ENCODE measurements at regions not wholly inside any gene's neighbourhood (a gene's known extent, or its start where the extent isn't known, plus 50 kb on each side); places are given as distances from the start of the nearest gene placed in this dataset.

- DNase-seq, result no peak
Measured at GRCh38 chr18:4847056-4847455, 350.0 kb downstream of the AKAIN1 start.

DNA sequence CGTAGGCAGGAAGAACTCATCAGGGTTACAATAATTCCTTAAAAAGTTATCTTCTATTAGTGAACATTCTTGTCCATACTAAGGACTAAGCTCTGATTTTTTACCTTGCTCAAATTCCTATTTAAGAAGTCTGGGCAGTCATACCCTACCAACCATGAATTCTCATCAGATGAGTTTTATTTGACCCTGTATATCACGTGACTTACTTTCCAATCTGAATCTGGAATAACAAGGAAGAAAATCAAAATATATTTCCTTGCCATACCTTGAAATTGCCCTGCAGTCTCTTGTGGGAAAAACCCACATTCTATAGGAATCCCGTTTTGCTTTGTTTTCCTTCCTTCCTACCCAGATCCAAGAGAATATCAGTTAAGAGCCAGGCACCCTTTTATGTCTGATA is 352.7 kb downstream of the AKAIN1 start:
- DNase-seq, result no peak

DNA sequence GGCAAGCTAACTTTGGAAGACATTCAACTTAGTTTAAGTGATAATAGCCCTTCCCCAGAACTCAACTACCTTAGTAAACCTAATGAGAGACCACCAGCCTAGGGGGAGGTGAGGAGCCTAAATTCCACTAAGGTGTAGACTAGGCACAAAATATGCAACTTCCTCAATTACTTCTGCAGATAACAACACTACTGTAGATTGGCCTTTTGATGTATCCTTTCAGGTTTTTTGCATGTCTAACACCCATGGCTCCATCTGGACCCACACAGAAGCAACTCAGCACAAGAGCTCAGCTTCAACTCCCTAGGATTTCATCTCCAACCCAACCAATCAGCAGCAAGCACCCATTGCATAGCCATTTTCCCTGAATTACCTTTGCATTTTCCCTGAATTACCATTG is 353.3 kb downstream of the AKAIN1 start:
- DNase-seq, result no peak

DNA sequence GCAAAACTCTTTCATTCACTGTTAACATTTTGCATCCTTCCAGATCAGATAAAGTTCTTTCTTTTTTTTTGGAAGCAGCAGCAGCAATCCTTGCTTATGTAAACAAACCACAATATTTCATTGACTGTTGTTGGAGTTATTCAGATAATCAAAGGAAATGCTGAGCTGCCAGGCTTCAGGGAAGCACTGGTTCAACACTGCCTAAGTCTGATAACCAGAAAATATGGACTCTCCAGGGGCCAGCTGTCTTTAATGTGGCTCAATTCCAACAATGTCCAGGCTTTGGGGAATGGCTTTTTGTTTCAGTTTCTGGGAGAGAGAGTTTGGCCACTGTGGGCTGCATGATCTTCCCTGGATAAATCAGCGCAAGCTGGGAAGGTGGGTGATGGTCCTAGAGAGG is 354.3 kb downstream of the AKAIN1 start:
- no peak for DNase-seq

- no peak for DNase-seq
Measured at GRCh38 chr18:4842287-4842686, 354.8 kb downstream of the AKAIN1 start.

DNA sequence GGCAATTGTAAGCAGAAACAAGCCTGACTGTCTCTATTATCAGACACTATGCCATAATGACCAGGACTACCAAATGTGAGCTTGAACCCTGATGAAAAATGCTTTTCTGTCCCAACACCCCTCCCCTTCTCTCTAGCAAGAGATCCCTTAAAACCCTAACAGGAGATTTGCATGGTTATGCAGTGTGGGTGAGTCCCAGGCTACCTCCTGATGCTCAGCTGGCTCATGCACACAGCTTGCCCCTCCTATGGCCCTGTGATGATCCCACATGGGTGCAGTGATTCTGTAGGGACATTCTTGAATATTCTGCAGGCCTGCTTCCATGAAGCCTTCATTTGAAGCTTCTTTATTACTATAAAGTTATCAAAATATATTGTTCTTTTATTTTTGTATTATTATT is 357.4 kb downstream of the AKAIN1 start:
- DNase-seq, result no peak

DNA sequence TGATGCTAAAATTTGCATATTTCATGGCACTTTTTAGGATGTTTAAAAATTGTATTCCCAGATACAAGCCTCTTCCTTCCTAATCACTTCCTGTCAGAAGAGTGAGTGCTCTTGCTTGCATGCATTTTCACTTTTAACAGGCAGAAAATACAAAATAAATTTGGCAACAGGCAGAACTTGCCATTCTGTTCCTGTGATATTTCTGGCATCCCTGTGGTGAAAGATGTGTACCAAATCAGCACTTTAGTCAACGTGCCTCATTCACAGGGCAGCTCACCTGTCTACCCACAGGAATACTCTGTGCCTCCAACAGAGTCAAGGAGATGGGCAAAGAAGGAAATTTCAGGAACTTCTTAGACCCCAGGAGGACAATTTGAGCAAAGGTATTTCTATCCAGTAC is 360.9 kb downstream of the AKAIN1 start:
- no peak for DNase-seq

- no peak for DNase-seq
Measured at GRCh38 chr18:4831791-4832375, 365.2 kb downstream of the AKAIN1 start.

DNA sequence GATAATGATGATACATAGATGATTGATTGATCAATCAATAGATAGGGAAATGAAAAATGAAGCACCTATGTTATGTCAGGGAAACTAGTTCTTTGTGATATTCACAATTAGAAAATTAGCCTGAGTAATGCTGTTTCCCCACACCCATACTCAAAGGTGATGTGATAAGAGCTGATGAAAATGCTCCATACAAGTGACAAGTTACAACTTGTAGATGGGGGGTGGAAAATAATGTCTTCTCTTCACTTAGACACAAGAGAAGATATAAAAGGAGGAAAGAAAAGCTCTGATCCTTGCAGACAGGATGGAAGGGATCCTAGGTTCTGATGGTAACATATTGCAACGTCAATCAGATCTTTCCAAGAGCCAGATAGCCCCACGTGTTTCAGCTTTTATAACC is 365.9 kb downstream of the AKAIN1 start:
- DNase-seq, result no peak

GRCh38 chr18:4823091-4823490 is 368.0 kb upstream of the DLGAP1 start:
- DNase-seq, result no peak

- no peak for DNase-seq
Measured at GRCh38 chr18:4821801-4822200, 366.7 kb upstream of the DLGAP1 start.

GRCh38 chr18:4817665-4818064 is 362.6 kb upstream of the DLGAP1 start:
- no peak for DNase-seq

GRCh38 chr18:4813708-4814107 is 358.6 kb upstream of the DLGAP1 start:
- no peak for DNase-seq

GRCh38 chr18:4808891-4809290 is 353.8 kb upstream of the DLGAP1 start:
- DNase-seq, result no peak

DNA sequence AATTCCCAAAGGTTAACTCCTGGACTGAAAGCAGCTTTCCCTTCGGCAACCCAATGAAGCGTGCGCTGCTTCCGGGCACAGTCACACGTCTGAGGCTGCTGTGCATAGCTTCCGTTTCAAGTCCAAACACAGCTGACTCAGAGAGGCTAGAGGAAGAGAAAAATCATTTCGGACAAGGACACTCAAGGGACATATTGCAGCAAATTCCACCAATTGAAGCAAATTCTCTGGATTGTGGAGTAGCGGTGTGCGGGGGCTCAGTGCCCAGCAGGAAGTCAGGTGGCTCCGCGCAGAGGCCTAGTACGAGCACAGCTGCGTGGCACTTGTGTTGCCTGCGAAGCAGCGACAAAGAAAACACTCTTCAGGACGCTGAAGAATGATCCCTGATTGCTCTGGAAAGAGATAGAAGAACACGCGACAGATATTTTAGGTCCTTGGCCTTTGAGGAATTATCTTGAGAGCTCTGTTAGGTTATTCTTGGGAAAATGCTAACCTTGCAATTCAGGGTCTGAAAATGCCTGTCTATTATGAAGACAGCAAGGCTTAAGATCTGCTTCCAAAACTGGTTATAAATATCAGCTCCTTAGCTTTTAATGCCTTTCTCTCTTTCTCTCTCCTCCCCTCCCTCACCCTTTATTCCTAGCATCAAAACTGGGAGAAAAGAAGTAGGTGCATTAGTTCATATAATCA is 352.6 kb upstream of the DLGAP1 start:
- DNase-seq, result no peak

DNA sequence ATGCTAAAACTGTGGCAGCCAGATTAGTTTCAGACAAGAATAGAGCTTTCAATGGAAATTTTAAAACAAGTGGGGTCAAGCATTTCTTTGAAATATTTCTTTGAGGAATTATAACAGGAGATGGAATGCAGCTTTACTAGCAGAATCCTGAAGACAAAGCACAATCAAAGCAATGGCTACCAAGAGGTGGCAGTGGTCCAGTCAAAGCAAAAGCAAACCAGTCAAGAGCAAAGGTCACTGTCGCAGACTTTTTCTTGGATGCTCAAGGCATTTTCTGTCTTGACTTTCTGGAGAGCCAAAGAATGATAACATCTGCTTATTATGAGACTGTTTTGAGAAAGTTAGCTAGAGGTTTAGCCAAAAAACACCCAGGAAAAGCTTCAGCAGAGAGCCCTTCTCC is 351.2 kb upstream of the DLGAP1 start:
- DNase-seq, result no peak

GRCh38 chr18:4802296-4802695 is 347.2 kb upstream of the DLGAP1 start:
- no peak for DNase-seq

GRCh38 chr18:4801151-4801550 is 346.0 kb upstream of the DLGAP1 start:
- DNase-seq, result no peak

DNA sequence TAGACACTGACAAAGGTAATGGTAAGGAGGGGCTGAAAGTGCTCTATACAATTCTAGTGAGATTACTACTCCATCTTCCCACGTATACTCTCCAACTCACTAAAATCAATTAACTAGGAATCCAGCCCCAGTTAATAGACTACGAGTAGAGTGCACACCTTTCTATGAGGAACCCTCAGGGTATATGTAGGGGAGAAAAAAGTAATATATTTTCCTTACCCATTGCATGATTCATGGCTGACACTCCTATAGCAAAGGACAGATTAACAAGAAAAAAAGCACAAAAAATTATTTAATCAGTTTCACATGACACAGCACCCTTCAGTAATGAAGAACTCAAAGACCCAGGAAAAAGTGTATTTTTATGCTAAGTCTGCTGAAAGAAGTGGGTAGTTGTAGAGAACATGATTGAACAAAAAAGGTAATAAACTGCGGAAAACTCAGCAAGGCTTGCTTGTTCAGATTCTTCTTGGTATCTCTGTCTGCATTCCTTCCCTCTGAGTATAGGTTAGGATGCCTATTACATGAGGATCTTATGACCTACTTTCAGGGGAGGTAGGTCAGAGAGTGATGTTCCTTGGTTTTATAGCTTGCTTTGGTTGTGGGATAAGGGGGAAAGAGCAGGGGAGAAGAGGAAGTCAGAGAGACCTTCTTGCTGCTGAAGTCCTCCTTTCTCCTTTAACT is 342.0 kb upstream of the DLGAP1 start:
- DNase-seq, result no peak

DNA sequence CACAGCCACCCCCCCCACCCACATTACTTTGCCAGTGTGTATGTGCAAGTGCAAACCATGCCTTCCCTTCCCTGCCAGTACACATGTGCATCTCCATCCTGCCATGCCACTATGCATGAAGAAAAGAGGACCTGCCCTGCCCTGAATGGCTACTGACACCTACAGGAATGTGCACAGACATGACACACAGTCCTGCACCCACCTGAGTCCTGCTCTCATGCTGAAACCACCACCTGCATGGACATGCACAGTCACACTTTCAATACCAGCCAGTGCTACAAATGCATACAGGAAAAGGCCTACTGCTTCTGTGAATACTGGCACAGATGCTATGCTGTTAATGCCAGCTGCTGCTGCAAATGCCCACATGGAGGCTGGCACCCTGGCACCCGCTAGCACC is 334.4 kb upstream of the DLGAP1 start:
- no peak for DNase-seq

DNA sequence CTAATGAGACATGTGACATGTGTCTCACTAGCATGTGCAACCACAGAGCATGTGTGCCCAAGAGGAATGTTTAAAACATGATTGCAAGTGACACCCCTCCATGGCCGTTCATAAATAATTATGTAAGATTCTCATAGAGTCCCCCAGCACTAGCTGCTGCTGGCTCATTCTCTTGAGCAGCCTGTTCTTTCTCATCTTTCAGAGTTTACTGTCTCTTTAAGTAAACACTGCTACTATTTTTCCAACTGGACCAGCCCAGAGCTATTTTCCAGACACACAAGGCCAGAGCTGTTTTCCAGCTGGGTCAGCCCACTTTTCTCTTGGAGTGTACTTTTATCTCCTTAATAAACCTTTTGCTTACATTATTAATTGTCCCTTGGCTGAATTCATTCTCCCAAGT is 326.8 kb upstream of the DLGAP1 start:
- no peak for DNase-seq

- DNase-seq, result no peak
Measured at GRCh38 chr18:4765401-4765800, 310.3 kb upstream of the DLGAP1 start.

DNA sequence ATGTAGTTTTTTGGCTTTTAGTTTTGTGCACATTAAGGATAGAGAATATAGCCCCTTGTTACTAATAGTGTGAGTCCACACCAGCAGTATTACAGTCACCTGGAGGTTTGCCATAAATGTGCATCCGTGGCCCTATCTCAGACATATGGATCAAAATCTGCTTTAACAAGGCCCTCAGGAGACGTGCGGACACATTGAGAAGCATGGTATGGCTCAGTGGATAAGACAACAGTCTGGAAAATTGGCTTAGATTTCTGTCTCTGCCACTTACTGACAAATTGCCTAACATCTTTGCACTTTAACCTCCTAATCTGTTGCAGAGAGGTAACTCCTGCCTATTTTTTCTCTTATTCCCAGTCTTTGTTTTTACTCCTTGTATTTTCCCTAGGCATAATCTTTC is 307.2 kb upstream of the DLGAP1 start:
- no peak for DNase-seq

DNA sequence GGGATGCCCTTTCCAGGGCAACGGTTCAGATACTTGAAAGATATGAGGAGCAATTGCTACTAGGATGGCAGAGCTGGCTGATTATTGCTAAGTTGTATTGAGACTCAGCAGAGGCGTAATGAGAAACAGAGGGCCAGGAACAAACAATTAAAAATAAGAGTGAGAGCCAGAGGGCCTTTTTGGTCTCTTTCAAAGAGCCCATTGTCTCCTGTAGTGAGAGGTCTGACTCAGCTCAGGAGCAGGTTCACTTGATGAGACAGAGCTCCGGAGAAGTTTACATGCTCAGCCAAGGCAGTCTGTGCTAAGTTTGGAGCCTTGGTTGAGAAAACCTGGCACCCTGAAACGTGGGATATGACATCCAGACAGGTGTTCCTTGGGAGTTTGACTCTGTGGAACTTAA is 303.9 kb upstream of the DLGAP1 start:
- no peak for DNase-seq

GRCh38 chr18:4755848-4756247 is 300.7 kb upstream of the DLGAP1 start:
- no peak for DNase-seq
